Liver (tissue), 3 donors: ENCODE measurements at regions not wholly inside any gene's neighbourhood (a gene's known extent, or its start where the extent isn't known, plus 50 kb on each side); places are given as distances from the start of the nearest gene placed in this dataset.

Source experiments
- ATF3 ChIP-seq: IDR thresholded peaks from 2 replicates; pipeline ENCODE4 v1.6.1; 2016; ENCODE audit warnings: antibody characterized with exemption
- EGR1 ChIP-seq, 2 donors: IDR thresholded peaks; 2 replicates each; pipeline ENCODE4 v1.6.1; 2016 to 2018; ENCODE audit warnings: antibody characterized with exemption in 2 of 2, low read depth in 2 of 2
- GABPA ChIP-seq, 2 donors: IDR thresholded peaks in 1 of 2; conservative IDR thresholded peaks in 1 of 2; 2 replicates each; pipeline ENCODE4 v1.6.1; 2016; ENCODE audit warnings: antibody characterized with exemption in 2 of 2, mild to moderate bottlenecking in 1 of 2, moderate library complexity in 1 of 2
- HNF4G ChIP-seq: IDR thresholded peaks from 2 replicates; pipeline ENCODE4 v1.6.1; 2016; ENCODE audit warnings: antibody characterized with exemption
- JUND ChIP-seq, 2 donors: IDR thresholded peaks; 2 replicates each; pipeline ENCODE4 v1.6.1; 2016; ENCODE audit warnings: antibody characterized with exemption in 2 of 2
- MAX ChIP-seq: IDR thresholded peaks from 2 replicates; pipeline ENCODE4 v1.6.1; 2016; ENCODE audit warnings: antibody characterized with exemption
- NR2F2 ChIP-seq: IDR thresholded peaks from 2 replicates; pipeline ENCODE4 v1.6.1; 2016; ENCODE audit warnings: antibody characterized with exemption
- RAD21 ChIP-seq, 2 donors: IDR thresholded peaks; 2 replicates each; pipeline ENCODE4 v1.6.1; 2016; ENCODE audit warnings: antibody characterized with exemption in 2 of 2, mild to moderate bottlenecking in 2 of 2
- TAF1 ChIP-seq: conservative IDR thresholded peaks from 2 replicates; pipeline ENCODE4 v1.6.1; 2016; ENCODE audit warnings: antibody characterized with exemption, mild to moderate bottlenecking
- YY1 ChIP-seq: IDR thresholded peaks from 2 replicates; pipeline ENCODE4 v1.6.1; 2016; ENCODE audit warnings: antibody characterized with exemption, mild to moderate bottlenecking
- ZBTB33 ChIP-seq: IDR thresholded peaks from 2 replicates; pipeline ENCODE4 v1.6.1; 2016; ENCODE audit warnings: antibody characterized with exemption
- TF ChIP-seq, protein P1 (sequence below): fragments of 150-350 bp; IDR thresholded peaks from 2 replicates; pipeline ENCODE4 v1.5.1; 2017; ENCODE audit warnings: improper control_type of control experiment, low read depth, low read length; ENCODE audit not compliant: missing input control
- TF ChIP-seq, protein P2 (sequence below): IDR thresholded peaks from 2 replicates; pipeline ENCODE4 v1.6.1; 2016; ENCODE audit warnings: antibody characterized with exemption, mild to moderate bottlenecking
- donor health status: healthy.
- donor health status: healthy.

- TF ChIP-seq, protein P1, sequence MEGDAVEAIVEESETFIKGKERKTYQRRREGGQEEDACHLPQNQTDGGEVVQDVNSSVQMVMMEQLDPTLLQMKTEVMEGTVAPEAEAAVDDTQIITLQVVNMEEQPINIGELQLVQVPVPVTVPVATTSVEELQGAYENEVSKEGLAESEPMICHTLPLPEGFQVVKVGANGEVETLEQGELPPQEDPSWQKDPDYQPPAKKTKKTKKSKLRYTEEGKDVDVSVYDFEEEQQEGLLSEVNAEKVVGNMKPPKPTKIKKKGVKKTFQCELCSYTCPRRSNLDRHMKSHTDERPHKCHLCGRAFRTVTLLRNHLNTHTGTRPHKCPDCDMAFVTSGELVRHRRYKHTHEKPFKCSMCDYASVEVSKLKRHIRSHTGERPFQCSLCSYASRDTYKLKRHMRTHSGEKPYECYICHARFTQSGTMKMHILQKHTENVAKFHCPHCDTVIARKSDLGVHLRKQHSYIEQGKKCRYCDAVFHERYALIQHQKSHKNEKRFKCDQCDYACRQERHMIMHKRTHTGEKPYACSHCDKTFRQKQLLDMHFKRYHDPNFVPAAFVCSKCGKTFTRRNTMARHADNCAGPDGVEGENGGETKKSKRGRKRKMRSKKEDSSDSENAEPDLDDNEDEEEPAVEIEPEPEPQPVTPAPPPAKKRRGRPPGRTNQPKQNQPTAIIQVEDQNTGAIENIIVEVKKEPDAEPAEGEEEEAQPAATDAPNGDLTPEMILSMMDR: no peak
- TF ChIP-seq RAD21 (IDR thresholded peaks at IDR 0.05): no peak
- no peak for TF ChIP-seq ZBTB33
- no peak for TF ChIP-seq TAF1
- no peak for TF ChIP-seq MAX
- TF ChIP-seq ATF3: no peak
- TF ChIP-seq GABPA (IDR thresholded peaks at IDR 0.05 in 1 of 2, conservative IDR thresholded peaks at IDR 0.05 in 1 of 2): no peak
- no peak for TF ChIP-seq EGR1 (IDR thresholded peaks at IDR 0.05; ENCODE audit: low read depth in 2 of 2)
- no peak for TF ChIP-seq JUND (IDR thresholded peaks at IDR 0.05)
- TF ChIP-seq, protein P2, sequence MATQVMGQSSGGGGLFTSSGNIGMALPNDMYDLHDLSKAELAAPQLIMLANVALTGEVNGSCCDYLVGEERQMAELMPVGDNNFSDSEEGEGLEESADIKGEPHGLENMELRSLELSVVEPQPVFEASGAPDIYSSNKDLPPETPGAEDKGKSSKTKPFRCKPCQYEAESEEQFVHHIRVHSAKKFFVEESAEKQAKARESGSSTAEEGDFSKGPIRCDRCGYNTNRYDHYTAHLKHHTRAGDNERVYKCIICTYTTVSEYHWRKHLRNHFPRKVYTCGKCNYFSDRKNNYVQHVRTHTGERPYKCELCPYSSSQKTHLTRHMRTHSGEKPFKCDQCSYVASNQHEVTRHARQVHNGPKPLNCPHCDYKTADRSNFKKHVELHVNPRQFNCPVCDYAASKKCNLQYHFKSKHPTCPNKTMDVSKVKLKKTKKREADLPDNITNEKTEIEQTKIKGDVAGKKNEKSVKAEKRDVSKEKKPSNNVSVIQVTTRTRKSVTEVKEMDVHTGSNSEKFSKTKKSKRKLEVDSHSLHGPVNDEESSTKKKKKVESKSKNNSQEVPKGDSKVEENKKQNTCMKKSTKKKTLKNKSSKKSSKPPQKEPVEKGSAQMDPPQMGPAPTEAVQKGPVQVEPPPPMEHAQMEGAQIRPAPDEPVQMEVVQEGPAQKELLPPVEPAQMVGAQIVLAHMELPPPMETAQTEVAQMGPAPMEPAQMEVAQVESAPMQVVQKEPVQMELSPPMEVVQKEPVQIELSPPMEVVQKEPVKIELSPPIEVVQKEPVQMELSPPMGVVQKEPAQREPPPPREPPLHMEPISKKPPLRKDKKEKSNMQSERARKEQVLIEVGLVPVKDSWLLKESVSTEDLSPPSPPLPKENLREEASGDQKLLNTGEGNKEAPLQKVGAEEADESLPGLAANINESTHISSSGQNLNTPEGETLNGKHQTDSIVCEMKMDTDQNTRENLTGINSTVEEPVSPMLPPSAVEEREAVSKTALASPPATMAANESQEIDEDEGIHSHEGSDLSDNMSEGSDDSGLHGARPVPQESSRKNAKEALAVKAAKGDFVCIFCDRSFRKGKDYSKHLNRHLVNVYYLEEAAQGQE: no peak
- TF ChIP-seq HNF4G: no peak
- no peak for TF ChIP-seq YY1
- no peak for TF ChIP-seq NR2F2
These were observed 190.0 kb downstream of the KCNA4 start for GRCh38 chr11:29826878-29827277.
